T-cell (primary cell): ENCODE measurements at regions not wholly inside any gene's neighbourhood (a gene's known extent, or its start where the extent isn't known, plus 50 kb on each side); places are given as distances from the start of the nearest gene placed in this dataset.

Experiments used
- ATAC-seq, 4 experiments: fragments of 200-7000 bp in 3 of 4; fragments of 150-1000 bp in 1 of 4; cut with Tn5 transposase; replicated peaks in 1 of 4; 1 replicate in 3 of 4; 2 replicates in 1 of 4; pipeline ENCODE4 v1.10.0; 2021; ENCODE audit warnings: moderate library complexity in 3 of 4, mild to moderate bottlenecking in 2 of 4, moderate number of reproducible peaks in 1 of 4
- CTCF ChIA-PET, 2 donors: fragments of 300-600 bp; sonication (Branson Sonifier 250); formaldehyde crosslinking; loops; one replicate each; lab custom pipeline; 2022; ENCODE audit warnings: antibody characterized with exemption in 2 of 2; lab: Charles Lee
- POLR2A ChIA-PET, 2 donors: fragments of 300-600 bp; sonication (Branson Sonifier 250); formaldehyde crosslinking; loops; one replicate each; lab custom pipeline; 2022; ENCODE audit warnings: antibody characterized with exemption in 2 of 2; lab: Charles Lee
- DNase-seq, 35 experiments: peaks; one replicate each; pipeline versions ENCODE4 v3.0.0 to v3.0.0-alpha.2; 2013 to 2023
- H3K27ac ChIP-seq: one replicate; pipeline ENCODE4 v1.5.1; 2013; ENCODE audit warnings: low read length
- H3K27me3 ChIP-seq, 2 experiments: replicated peaks in 1 of 2; 1 replicate in 1 of 2; 2 replicates in 1 of 2; pipeline versions ENCODE4 v1.6.1 to v1.7.0; 2013; ENCODE audit warnings: low read length in 1 of 2, mixed read lengths in 1 of 2; ENCODE audit not compliant: control insufficient read depth in 2 of 2, insufficient read depth in 2 of 2; ENCODE audit errors: extremely low read depth in 1 of 2
- H3K36me3 ChIP-seq, 2 donors: 1 replicate in 1 of 2; 2 replicates in 1 of 2; pipeline versions ENCODE4 v1.6.1 to v1.7.0; 2013; ENCODE audit warnings: low read length in 1 of 2; ENCODE audit not compliant: control insufficient read depth in 2 of 2, insufficient read depth in 1 of 2; ENCODE audit errors: extremely low read depth in 1 of 2
- H3K4me1 ChIP-seq, 2 experiments: 1 replicate in 1 of 2; 2 replicates in 1 of 2; pipeline versions ENCODE4 v1.6.1 to v1.7.0; 2013; ENCODE audit warnings: low read length in 2 of 2, mixed read lengths in 1 of 2; ENCODE audit not compliant: insufficient read depth in 2 of 2, control insufficient read depth in 1 of 2; ENCODE audit errors: extremely low read depth in 1 of 2
- H3K4me3 ChIP-seq, 2 donors: 1 replicate in 1 of 2; 2 replicates in 1 of 2; pipeline versions ENCODE4 v1.5.1 to v1.7.0; 2013; ENCODE audit warnings: mild to moderate bottlenecking in 2 of 2, low read length in 1 of 2, moderate library complexity in 1 of 2; ENCODE audit not compliant: control insufficient read depth in 1 of 2; ENCODE audit errors: extremely low read depth in 1 of 2
- H3K9me3 ChIP-seq: 2 replicates; pipeline ENCODE4 v1.7.0; 2013
- H3K27ac Mint-ChIP-seq, 2 donors: one replicate each; pipeline ENCODE4 v1.8.0; 2020 to 2021; ENCODE audit warnings: mild to moderate bottlenecking in 2 of 2, mixed read lengths in 2 of 2
- H3K27me3 Mint-ChIP-seq, 2 donors: one replicate each; pipeline ENCODE4 v1.8.0; 2021 to 2022; ENCODE audit warnings: mixed read lengths in 2 of 2
- H3K36me3 Mint-ChIP-seq: one replicate; pipeline ENCODE4 v1.8.0; 2021; ENCODE audit warnings: mixed read lengths
- H3K4me1 Mint-ChIP-seq, 3 donors: one replicate each; pipeline ENCODE4 v1.8.0; 2020 to 2022; ENCODE audit warnings: mixed read lengths in 3 of 3, mild to moderate bottlenecking in 1 of 3
- H3K4me3 Mint-ChIP-seq, 3 donors: one replicate each; pipeline ENCODE4 v1.8.0; 2020 to 2022; ENCODE audit warnings: mild to moderate bottlenecking in 3 of 3, mixed read lengths in 3 of 3, moderate library complexity in 3 of 3
- H3K9me3 Mint-ChIP-seq, 3 donors: one replicate each; pipeline ENCODE4 v1.8.0; 2020 to 2022; ENCODE audit warnings: mixed read lengths in 3 of 3
- WGBS: methylation state at CpG from one replicate; pipeline ENCODE4 v1.1.5; 2013; ENCODE audit warnings: missing lambda C conversion rate; ENCODE audit not compliant: insufficient coverage; 5-methylcytosine and 5-hydroxymethylcytosine counted together

DNA sequence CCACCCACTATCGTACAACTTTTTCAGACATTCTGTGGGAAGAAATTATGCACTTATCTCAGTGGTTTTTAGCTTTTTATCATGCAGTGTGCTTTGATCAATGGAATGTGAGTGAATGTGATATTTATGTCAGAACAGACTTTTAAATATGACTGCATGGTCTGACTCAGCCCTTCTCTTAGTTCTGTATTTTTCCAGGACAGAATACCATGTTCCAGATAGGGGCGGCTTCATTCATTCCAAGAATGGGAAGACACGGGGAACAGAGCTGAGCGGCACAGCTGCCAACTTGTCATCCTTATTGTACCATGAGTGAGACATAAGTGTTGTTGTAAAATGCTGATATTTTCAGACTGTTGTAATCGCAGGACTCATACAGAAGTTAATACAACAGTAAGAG lies 214.6 kb upstream of the NCAM2 start:
- Mint-ChIP-seq H3K9me3 (peaks cover 10 to 35% (median 12%) of the 10 kb centered on the region in 3 donors), H3K27ac (no peak overlapping the region), H3K4me1 (no peaks in the 10 kb centered on the region), H3K4me3 (no peak overlapping the region), H3K27me3 (no peaks in the 10 kb centered on the region), H3K36me3 (no peaks in the 10 kb centered on the region)
- no peaks in the 10 kb centered on the region for H3K36me3 ChIP-seq
- 87% methylated on average over 3 of the region's 5 CpGs for WGBS
- ATAC-seq (no peak), DNase-seq (no peak)
- no peaks in the 10 kb centered on the region for H3K4me1 ChIP-seq
- H3K27ac ChIP-seq: no peak overlapping the region
- H3K9me3 ChIP-seq: no peaks in the 10 kb centered on the region
- no peaks in the 10 kb centered on the region for H3K27me3 ChIP-seq
- ChIA-PET POLR2A (no interaction called here), CTCF (interaction anchor here in 1 of 2 donors (0.6 kb wide), 1 partner anchor 1599 kb away, joined by 3 read pairs; no protein-coding TSS in a partner anchor)
- H3K4me3 ChIP-seq: no peak overlapping the region

GRCh38 chr21:20789729-20790500 lies 208.3 kb upstream of the NCAM2 start:
- no peaks in the 10 kb centered on the region for H3K36me3 Mint-ChIP-seq
- no peak for ATAC-seq
- H3K4me3 Mint-ChIP-seq: no peak overlapping the region
- H3K4me3 ChIP-seq: no peak overlapping the region
- no peaks in the 10 kb centered on the region for H3K36me3 ChIP-seq
- 83% methylated on average over 1 of the region's 2 CpGs for WGBS
- H3K27me3 Mint-ChIP-seq: no peaks in the 10 kb centered on the region
- H3K4me1 ChIP-seq: no peaks in the 10 kb centered on the region
- no peak overlapping the region for H3K27ac ChIP-seq
- H3K9me3 ChIP-seq: peaks cover 2% of the 10 kb centered on the region
- ChIA-PET CTCF (no interaction called here), POLR2A (no interaction called here)
- no peaks in the 10 kb centered on the region for H3K27me3 ChIP-seq
- DNase-seq: no peak
- H3K9me3 Mint-ChIP-seq: peaks cover 11 to 20% (median 14%) of the 10 kb centered on the region in 3 donors
- H3K4me1 Mint-ChIP-seq: no peaks in the 10 kb centered on the region
- H3K27ac Mint-ChIP-seq: no peak overlapping the region

- Histone ChIP-seq H3K27ac (no peak overlapping the region), H3K4me3 (no peak overlapping the region), H3K27me3 (no peaks in the 10 kb centered on the region), H3K4me1 (no peaks in the 10 kb centered on the region), H3K9me3 (no peaks in the 10 kb centered on the region), H3K36me3 (no peaks in the 10 kb centered on the region)
- no peak overlapping the region for H3K27ac Mint-ChIP-seq
- WGBS: no CpG with 5 or more reads among the region's 3 CpGs
- H3K4me1 Mint-ChIP-seq: no peaks in the 10 kb centered on the region
- no peak for ATAC-seq
- CTCF ChIA-PET: no interaction called here
- POLR2A ChIA-PET: no interaction called here
- H3K36me3 Mint-ChIP-seq: no peaks in the 10 kb centered on the region
- H3K9me3 Mint-ChIP-seq: peaks cover 3 to 23% (median 4%) of the 10 kb centered on the region in 3 donors
- no peaks in the 10 kb centered on the region for H3K27me3 Mint-ChIP-seq
- no peak overlapping the region for H3K4me3 Mint-ChIP-seq
- DNase-seq: no peak
Measured at GRCh38 chr21:20800106-20800505, 198.1 kb upstream of the NCAM2 start.

DNA sequence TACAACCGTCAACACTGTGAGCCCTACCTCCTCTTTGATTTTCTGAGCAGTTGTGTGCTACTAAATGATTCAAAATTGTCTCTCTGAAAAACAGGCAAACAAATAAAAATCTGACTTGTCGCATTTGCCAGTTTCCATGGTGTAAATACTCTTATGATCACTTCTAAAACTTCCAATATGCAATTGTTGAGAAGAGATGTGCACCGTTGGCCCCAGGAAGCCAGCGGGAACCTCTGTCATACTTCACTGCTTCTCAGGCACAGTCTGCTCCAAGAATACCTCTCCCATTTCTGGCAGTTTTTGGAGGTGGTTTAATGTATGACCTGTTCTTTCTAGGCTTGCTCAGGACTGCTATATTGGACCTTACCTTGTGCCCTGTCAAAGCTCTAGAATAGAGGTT lies 196.0 kb upstream of the NCAM2 start:
- Mint-ChIP-seq H3K4me1 (no peaks in the 10 kb centered on the region), H3K27me3 (no peaks in the 10 kb centered on the region), H3K27ac (no peak overlapping the region), H3K4me3 (no peak overlapping the region), H3K9me3 (peaks cover under 1 to 30% (median 4%) of the 10 kb centered on the region in 3 donors), H3K36me3 (no peaks in the 10 kb centered on the region)
- Histone ChIP-seq H3K4me1 (no peaks in the 10 kb centered on the region), H3K27ac (no peak overlapping the region), H3K36me3 (no peaks in the 10 kb centered on the region), H3K9me3 (no peaks in the 10 kb centered on the region), H3K27me3 (no peaks in the 10 kb centered on the region), H3K4me3 (no peak overlapping the region)
- ChIA-PET POLR2A (no interaction called here), CTCF (no interaction called here)
- no CpG with 5 or more reads among the region's 4 CpGs for WGBS
- DNase-seq (no peak), ATAC-seq (no peak)

GRCh38 chr21:20802631-20803260 lies 195.5 kb upstream of the NCAM2 start:
- Histone ChIP-seq H3K4me1 (no peaks in the 10 kb centered on the region), H3K27ac (no peak overlapping the region), H3K27me3 (no peaks in the 10 kb centered on the region), H3K9me3 (no peaks in the 10 kb centered on the region), H3K4me3 (no peak overlapping the region), H3K36me3 (no peaks in the 10 kb centered on the region)
- Mint-ChIP-seq H3K27me3 (no peaks in the 10 kb centered on the region), H3K27ac (no peak overlapping the region), H3K36me3 (no peaks in the 10 kb centered on the region), H3K9me3 (peaks cover 4 to 34% (median 6%) of the 10 kb centered on the region in 3 donors), H3K4me1 (no peaks in the 10 kb centered on the region), H3K4me3 (no peak overlapping the region)
- ChIA-PET POLR2A (interaction anchor here in 1 of 2 donors (0.6 kb wide), 1 partner anchor 14 kb away, joined by 3 read pairs; no protein-coding TSS in a partner anchor), CTCF (no interaction called here)
- ATAC-seq (no peak), DNase-seq (no peak)
- 72% methylated on average over 6 of the region's 8 CpGs for WGBS

DNA sequence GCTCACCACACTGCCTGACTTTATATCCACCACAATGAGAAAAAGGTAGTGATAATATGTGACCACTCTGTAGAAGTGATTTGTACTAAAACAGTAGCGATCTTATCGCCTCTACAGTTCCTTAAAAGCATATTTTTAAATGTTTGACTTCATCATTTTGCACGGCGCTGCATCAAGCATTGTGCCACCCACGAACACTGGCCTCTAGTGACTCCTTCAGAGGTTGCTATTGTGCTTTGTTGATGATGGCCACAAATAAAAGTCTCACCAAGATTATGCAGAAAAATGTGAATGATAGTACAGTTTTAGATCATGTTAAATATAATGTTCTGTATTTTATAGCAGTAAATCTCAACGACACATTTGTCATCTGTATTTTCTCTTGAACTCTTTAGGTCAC lies 186.5 kb upstream of the NCAM2 start:
- Mint-ChIP-seq H3K9me3 (peaks cover 4 to 21% (median 18%) of the 10 kb centered on the region in 3 donors), H3K27me3 (no peaks in the 10 kb centered on the region), H3K4me1 (no peaks in the 10 kb centered on the region), H3K4me3 (no peak overlapping the region), H3K27ac (no peak overlapping the region), H3K36me3 (no peaks in the 10 kb centered on the region)
- no peaks in the 10 kb centered on the region for H3K27me3 ChIP-seq
- H3K4me1 ChIP-seq: no peaks in the 10 kb centered on the region
- POLR2A ChIA-PET: no interaction called here
- no peak overlapping the region for H3K4me3 ChIP-seq
- H3K9me3 ChIP-seq: no peaks in the 10 kb centered on the region
- no peak for DNase-seq
- 83% methylated on average over 3 of the region's 6 CpGs for whole genome bisulfite sequencing
- ATAC-seq: no peak
- CTCF ChIA-PET: no interaction called here
- no peaks in the 10 kb centered on the region for H3K36me3 ChIP-seq
- H3K27ac ChIP-seq: no peak overlapping the region
